HG03097 (cell line): ENCODE measurements at regions not wholly inside any gene's neighbourhood (a gene's known extent, or its start where the extent isn't known, plus 50 kb on each side); places are given as distances from the start of the nearest gene placed in this dataset.
"Not testable (repeated sequence)": the region's sequence is repeated elsewhere in the genome, so short reads cannot be mapped to it uniquely, and the experiment has no call there.

Experiments
- ATAC-seq: cut with Tn5 transposase; IDR thresholded peaks from one replicate; pipeline ENCODE4 v1.9.1; 2021; ENCODE audit not compliant: unreplicated experiment, low FRiP score

GRCh38 chr18:53821141-53821540 is 403.3 kb downstream of the MBD2 start:
- ATAC-seq: not testable (repeated sequence)

GRCh38 chr18:53819671-53820070 is 404.8 kb downstream of the MBD2 start:
- ATAC-seq: no peak

DNA sequence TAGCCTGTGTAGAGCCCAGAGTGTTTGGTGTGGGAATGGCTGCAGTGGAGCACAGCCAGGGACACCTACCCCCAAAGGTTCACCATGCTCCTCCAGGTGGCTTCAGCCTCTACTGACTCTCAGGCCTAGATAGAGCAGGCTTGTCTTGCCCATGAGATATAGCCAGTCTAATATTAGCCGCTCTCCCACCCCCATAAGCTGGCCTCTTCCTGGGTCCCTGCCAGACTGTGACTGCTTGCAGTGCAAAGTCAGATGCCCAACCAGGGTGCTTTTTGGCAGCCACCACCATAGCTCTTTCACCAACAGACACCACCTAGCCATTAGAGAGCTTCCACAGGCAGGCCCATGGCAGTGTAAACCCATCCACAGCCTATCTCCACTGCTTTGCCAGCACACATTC is 405.3 kb downstream of the MBD2 start:
- ATAC-seq: no peak

DNA sequence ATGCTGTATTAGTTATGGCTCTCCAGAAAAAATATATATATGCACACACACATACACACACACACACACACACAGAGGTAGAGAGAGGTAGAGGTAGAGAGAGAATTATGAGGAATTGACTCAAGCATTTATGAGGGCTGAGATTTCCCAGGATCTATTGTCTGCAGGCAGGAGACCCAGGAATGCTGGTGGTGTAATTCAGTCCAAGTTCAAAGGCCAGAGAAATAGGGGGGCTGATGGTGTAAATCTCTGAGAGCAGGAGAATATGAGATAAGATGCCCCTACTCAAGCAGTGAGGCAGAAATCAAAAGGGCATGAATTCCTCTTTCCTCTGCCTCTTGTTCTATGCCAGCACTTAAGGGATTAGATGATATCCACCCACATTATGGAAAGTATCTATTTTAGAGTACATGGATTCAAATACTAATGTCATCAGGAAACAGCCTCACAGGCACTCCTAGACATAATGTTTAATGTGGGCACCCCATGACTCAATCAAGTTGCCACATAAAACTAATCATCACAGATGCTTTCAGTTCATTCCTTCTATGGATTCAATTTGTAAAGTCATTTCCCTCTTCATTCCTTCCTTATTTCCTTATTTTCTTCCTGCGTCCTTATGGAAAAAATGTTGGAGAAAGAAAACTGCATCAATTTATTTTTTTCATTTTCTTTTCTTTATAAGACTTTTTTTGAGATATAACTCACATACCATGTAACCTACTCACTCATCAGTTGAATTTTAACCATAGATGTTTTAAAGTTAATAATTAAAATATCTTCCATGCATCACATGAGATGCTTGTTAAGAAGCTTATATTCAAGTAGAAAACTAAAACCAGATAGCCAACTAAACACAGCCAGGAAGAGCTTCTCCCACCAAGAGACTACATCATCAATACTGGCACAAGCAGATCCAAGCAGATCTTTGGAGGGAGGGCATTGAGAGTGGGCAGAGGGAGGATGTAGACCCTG is 406.2 kb downstream of the MBD2 start:
- ATAC-seq: no peak

DNA sequence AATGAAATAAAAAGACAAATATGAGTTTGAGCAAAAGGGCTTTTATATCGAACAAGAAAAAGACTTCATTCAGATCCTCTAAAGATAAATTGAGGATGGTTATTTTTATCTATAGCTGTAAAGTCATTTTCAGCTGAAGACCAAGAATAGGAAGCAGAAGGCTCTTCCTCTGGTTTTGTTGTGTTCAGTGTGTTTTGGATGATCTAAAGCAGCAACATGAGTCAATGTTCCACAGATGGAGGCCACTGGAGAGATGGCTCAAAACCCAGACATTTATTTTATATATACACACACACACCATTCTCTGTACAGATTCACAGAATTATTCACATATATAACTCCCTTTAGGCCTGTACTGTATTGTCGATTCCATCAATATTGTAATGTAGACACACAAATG is 424.3 kb downstream of the MBD2 start:
- no peak for ATAC-seq

GRCh38 chr18:53799134-53799533 is 425.3 kb downstream of the MBD2 start:
- no peak for ATAC-seq

GRCh38 chr18:53798516-53798915 is 426.0 kb downstream of the MBD2 start:
- no peak for ATAC-seq

DNA sequence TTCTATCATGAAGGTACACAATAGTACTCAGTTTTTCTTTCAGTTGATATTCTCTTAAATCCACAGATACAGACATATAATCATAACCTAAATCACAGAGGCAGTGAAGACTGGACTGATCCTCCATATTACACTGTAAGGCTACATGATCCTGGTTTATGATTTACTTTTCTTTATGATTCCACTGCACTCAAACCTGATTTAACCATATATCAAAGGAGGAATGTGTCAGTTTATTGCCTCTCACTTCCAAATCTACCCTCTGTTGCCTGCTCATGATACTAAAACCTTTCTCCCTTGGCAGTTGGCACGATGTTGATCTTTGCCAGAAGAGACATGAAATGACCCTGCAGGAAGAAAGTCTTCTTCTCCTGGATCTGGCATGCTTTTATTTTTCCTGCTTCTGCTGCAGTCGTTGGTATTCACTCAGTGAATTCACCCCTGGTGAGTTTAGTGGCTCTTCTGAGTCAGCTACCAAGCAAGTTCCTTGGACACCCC is 426.4 kb downstream of the MBD2 start:
- no peak for ATAC-seq

- ATAC-seq: peak; percentile 86
Observed at GRCh38 chr18:53796040-53796729, 428.3 kb downstream of the MBD2 start.

GRCh38 chr18:53795610-53796009 is 428.9 kb downstream of the MBD2 start:
- ATAC-seq: no peak

GRCh38 chr18:53795061-53795460 is 429.4 kb downstream of the MBD2 start:
- no peak for ATAC-seq

GRCh38 chr18:53792762-53793161 is 431.7 kb downstream of the MBD2 start:
- ATAC-seq: no peak

DNA sequence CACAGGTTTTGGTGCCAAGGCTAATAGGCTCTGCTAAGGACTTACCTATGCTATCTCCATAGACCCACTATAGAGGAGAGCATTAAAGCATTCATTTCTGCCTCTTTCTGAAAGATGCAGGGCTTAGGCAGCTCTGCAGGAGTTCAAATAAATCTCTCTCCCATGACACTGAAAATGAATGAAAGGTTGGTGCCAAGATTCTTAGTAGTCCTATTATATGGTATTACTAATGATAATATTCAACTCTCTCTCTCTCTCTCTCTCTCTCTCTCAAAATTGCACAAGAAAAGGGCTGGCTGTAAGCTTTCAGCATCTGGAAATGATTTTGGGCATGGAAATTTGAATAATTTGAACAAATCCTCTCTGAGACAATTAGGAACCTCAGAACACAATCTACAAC is 433.7 kb downstream of the MBD2 start:
- no peak for ATAC-seq

- ATAC-seq: no peak
Observed at GRCh38 chr18:53789376-53790247, 434.9 kb downstream of the MBD2 start.

DNA sequence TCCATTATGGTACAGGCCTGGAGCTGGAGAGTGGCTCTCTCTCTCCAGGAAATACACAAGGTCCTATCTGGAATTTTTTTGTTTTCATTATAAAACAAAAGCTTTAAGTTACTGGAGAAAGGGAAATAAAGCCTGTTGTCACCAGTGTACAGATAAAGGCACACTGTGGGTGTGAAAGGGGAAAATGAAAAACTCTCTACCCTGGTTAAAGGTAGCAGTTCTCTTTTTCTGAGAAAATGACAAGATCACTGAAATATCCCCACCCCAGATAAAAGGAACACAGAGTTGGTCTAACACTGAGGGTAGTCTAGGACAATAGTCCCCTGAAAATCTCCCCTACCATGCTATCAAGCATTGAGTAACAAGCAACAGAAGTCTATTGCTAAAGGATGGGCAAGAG is 438.7 kb downstream of the MBD2 start:
- ATAC-seq: no peak

GRCh38 chr18:53784253-53784652 is 440.2 kb downstream of the MBD2 start:
- no peak for ATAC-seq

DNA sequence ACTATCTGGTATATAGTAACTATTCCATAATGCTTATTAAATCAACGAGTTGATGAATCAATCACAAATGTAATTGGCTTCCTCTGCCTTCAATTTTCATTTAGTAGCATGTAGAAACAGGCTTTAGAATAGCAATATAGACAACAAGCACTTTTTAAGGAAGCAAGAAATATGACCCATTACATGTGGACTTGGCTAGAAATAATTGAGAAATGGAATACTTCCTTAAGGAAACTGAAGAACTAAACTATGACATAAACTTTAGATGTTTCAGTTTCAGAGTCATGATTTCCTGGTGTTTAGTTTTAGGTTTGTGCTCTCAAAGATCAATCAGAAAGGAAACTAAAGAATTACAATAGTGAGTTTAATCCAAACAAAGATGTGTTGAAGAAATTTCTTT is 443.8 kb downstream of the MBD2 start:
- ATAC-seq: no peak

- ATAC-seq: no peak
Observed at GRCh38 chr18:53772293-53772692, 452.2 kb downstream of the MBD2 start.

GRCh38 chr18:53771664-53772063 is 452.8 kb downstream of the MBD2 start:
- no peak for ATAC-seq

- no peak for ATAC-seq
Observed at GRCh38 chr18:53765211-53765610, 459.3 kb downstream of the MBD2 start.

GRCh38 chr18:53764086-53764485 is 460.4 kb downstream of the MBD2 start:
- ATAC-seq: no peak
